SK-N-MC (cell line): ENCODE measurements at regions not wholly inside any gene's neighbourhood (a gene's known extent, or its start where the extent isn't known, plus 50 kb on each side); places are given as distances from the start of the nearest gene placed in this dataset.

ENCODE experiments used
- EZH2 ChIP-seq: fragments of 200-600 bp; sonication (generic); IDR thresholded peaks from one replicate; pipeline ENCODE4 v1.6.1; 2017; ENCODE audit warnings: antibody characterized with exemption
- POLR2AphosphoS5 ChIP-seq: IDR thresholded peaks from 2 replicates; pipeline ENCODE4 v1.6.1; 2012; ENCODE audit warnings: mild to moderate bottlenecking, low read depth, low read length, borderline replicate concordance

DNA sequence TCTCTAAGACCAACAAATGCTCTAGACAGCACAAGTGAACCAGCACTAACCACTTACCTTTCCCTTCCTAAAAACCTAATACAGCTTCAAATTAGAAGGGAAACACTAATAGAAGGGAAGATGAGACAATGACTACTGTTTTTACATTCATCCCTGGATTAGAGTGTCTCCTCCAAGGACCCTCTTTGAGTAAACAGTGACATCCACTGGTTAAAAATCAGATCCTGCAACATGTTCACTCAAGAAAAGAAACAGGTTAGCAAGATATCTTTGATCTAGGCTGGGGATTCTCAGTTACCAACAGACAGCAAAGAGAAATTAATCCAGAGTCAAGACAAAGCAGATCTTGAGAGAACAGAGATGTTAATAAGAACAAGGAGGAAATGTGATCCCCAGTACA lies 177.7 kb upstream of the GHITM start:
- no peak for TF ChIP-seq POLR2AphosphoS5
- TF ChIP-seq EZH2 = no peak
